ENCODE measurements at regions not wholly inside any gene's neighbourhood (a gene's known extent, or its start where the extent isn't known, plus 50 kb on each side); places are given as distances from the start of the nearest gene placed in this dataset.

GRCh38 chr5:107303171-107303968, 367.4 kb downstream of the EFNA5 start:
- H3K27ac ChIP-seq = no peak overlapping the region
- no peak for TF ChIP-seq CTCF (conservative IDR thresholded peaks at IDR 0.05)

GRCh38 chr5:107302441-107302840, 368.3 kb downstream of the EFNA5 start:
- H3K27ac ChIP-seq = no peak overlapping the region; the same call in 1 of the 2 replicates
- no peak for TF ChIP-seq CTCF (conservative IDR thresholded peaks at IDR 0.05)

GRCh38 chr5:107301999-107302398, 368.7 kb downstream of the EFNA5 start:
- no peak overlapping the region; the same call in 1 of the 2 replicates for H3K27ac ChIP-seq
- TF ChIP-seq CTCF (conservative IDR thresholded peaks at IDR 0.05) = no peak

GRCh38 chr5:107300721-107301327, 369.9 kb downstream of the EFNA5 start:
- peak overlapping the region; percentile 19; the same call in 1 of the 2 replicates for H3K27ac ChIP-seq

GRCh38 chr5:107296572-107296971, 374.2 kb downstream of the EFNA5 start:
- H3K27ac ChIP-seq = no peak overlapping the region
- TF ChIP-seq CTCF (conservative IDR thresholded peaks at IDR 0.05) = no peak

More at GRCh38 chr5:107300721-107301327, 369.9 kb downstream of the EFNA5 start:
- no peak for TF ChIP-seq CTCF (conservative IDR thresholded peaks at IDR 0.05)

- no peak overlapping the region for H3K27ac ChIP-seq
- no peak for TF ChIP-seq CTCF (conservative IDR thresholded peaks at IDR 0.05)
Measured at GRCh38 chr5:107295914-107296313, 374.8 kb downstream of the EFNA5 start.

- no peak for TF ChIP-seq CTCF (conservative IDR thresholded peaks at IDR 0.05)
- no peak overlapping the region for H3K27ac ChIP-seq
Measured at GRCh38 chr5:107294669-107295068, 376.1 kb downstream of the EFNA5 start.

Measured in VCaP (cell line).